ENCODE measurements at regions not wholly inside any gene's neighbourhood (a gene's known extent, or its start where the extent isn't known, plus 50 kb on each side); places are given as distances from the start of the nearest gene placed in this dataset.

- TF ChIP-seq CTCF (IDR thresholded peaks at IDR 0.05; ENCODE audit: control extremely low read depth in 1 of 3, insufficient read depth in 1 of 3, low read depth in 1 of 3, low read length in 3 of 3) (no peak), BACH1 (IDR thresholded peaks at IDR 0.05; ENCODE audit: low read length) (no peak), NANOG (IDR thresholded peaks at IDR 0.05; ENCODE audit: insufficient read depth, low read depth, low read length, poor library complexity, severe bottlenecking) (no peak), EP300 (IDR thresholded peaks at IDR 0.05; ENCODE audit: borderline replicate concordance in 1 of 2, low read depth in 2 of 2, low read length in 2 of 2) (no peak), POLR2A (IDR thresholded peaks at IDR 0.05; ENCODE audit: control extremely low read depth in 1 of 2, low read depth in 2 of 2, low read length in 2 of 2) (no peak)
Observed at GRCh38 chr11:69985331-69985640, 92.8 kb upstream of the ANO1 start.
